Fibroblast of lung (primary cell): ENCODE measurements at regions not wholly inside any gene's neighbourhood (a gene's known extent, or its start where the extent isn't known, plus 50 kb on each side); places are given as distances from the start of the nearest gene placed in this dataset.

ENCODE experiments used
- DNase-seq, 2 donors: peaks; one replicate each; pipeline versions ENCODE4 v3.0.0 to v3.0.0-alpha.2; 2010; ENCODE audit warnings: low read depth in 2 of 2
- H2AFZ ChIP-seq: 2 replicates; pipeline ENCODE4 v1.5.1; 2012; ENCODE audit warnings: low read length, control low read depth, inconsistent platforms
- H3K27ac ChIP-seq: 2 replicates; pipeline ENCODE4 v1.5.1; 2011; ENCODE audit warnings: low read length, control low read depth; ENCODE audit not compliant: insufficient read depth
- H3K27me3 ChIP-seq: 2 replicates; pipeline ENCODE4 v1.5.1; 2011; ENCODE audit warnings: mild to moderate bottlenecking, low read length; ENCODE audit not compliant: control insufficient read depth, insufficient read depth
- H3K36me3 ChIP-seq: 2 replicates; pipeline ENCODE4 v1.5.1; 2011; ENCODE audit warnings: low read length; ENCODE audit not compliant: control insufficient read depth, insufficient read depth
- H3K4me1 ChIP-seq: 2 replicates; pipeline ENCODE4 v1.5.1; 2011; ENCODE audit warnings: low read length; ENCODE audit not compliant: control insufficient read depth, insufficient read depth; ENCODE audit errors: extremely low read depth
- H3K4me2 ChIP-seq: 2 replicates; pipeline ENCODE4 v1.5.1; 2011; ENCODE audit warnings: low read length, control low read depth; ENCODE audit not compliant: insufficient read depth; ENCODE audit errors: extremely low read depth
- H3K4me3 ChIP-seq, 4 experiments: fragments of 200-600 bp in 1 of 4; sonication (generic) in 1 of 4; replicated peaks in 1 of 4; 2 replicates each; pipeline ENCODE4 v1.5.1; 2011 to 2016; ENCODE audit warnings: low read length in 4 of 4, low read depth in 3 of 4, mild to moderate bottlenecking in 3 of 4, control low read depth in 2 of 4, inconsistent platforms in 1 of 4, mixed read lengths in 1 of 4; ENCODE audit not compliant: insufficient read depth in 1 of 4; ENCODE audit errors: control extremely low read depth in 1 of 4
- H3K79me2 ChIP-seq: 2 replicates; pipeline ENCODE4 v1.5.1; 2012; ENCODE audit warnings: mild to moderate bottlenecking, low read length, inconsistent platforms; ENCODE audit not compliant: control insufficient read depth, insufficient read depth
- H3K9ac ChIP-seq: 2 replicates; pipeline ENCODE4 v1.5.1; 2011; ENCODE audit warnings: mild to moderate bottlenecking, low read length, control low read depth; ENCODE audit not compliant: insufficient read depth
- H3K9me3 ChIP-seq: 2 replicates; pipeline ENCODE4 v1.5.1; 2012; ENCODE audit warnings: low read depth, low read length; ENCODE audit not compliant: control insufficient read depth, insufficient read depth
- H4K20me1 ChIP-seq: 2 replicates; pipeline ENCODE4 v1.5.1; 2011; ENCODE audit warnings: low read length; ENCODE audit not compliant: control insufficient read depth, insufficient read depth; ENCODE audit errors: extremely low read depth
- EZH2 ChIP-seq: IDR thresholded peaks from 2 replicates; pipeline ENCODE4 v1.5.1; 2012; ENCODE audit warnings: low read length, control low read depth, mild to moderate bottlenecking; ENCODE audit errors: missing control alignments
- TF ChIP-seq, protein P1 (sequence below), 2 donors: IDR thresholded peaks in 1 of 2; conservative IDR thresholded peaks in 1 of 2; 1 replicate in 1 of 2; 2 replicates in 1 of 2; pipeline ENCODE4 v1.5.1; 2011 to 2012; ENCODE audit warnings: low read length in 2 of 2, control low read depth in 1 of 2, inconsistent platforms in 1 of 2, low read depth in 1 of 2, mild to moderate bottlenecking in 1 of 2

DNA sequence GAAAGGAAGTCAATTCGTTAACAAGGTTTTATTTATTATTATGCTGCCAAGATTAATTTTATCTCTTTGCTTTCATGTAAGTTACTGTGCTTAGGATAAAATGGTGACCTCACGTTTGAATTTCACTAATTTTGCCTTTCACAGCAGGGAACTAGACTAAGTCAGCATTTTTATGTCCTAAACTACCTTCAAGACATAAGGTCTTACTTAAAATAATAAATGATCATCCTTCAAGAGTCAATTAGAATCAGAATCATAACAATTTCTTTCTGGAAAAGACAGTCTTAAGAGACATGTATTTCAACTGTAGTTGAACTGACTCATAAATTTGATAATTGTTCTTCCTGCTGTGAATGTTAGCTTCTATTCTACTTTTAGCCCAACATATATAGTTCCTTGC lies 893.8 kb downstream of the KCNJ2 start:
- no peaks in the 10 kb centered on the region for H3K9me3 ChIP-seq
- TF ChIP-seq, protein P1, sequence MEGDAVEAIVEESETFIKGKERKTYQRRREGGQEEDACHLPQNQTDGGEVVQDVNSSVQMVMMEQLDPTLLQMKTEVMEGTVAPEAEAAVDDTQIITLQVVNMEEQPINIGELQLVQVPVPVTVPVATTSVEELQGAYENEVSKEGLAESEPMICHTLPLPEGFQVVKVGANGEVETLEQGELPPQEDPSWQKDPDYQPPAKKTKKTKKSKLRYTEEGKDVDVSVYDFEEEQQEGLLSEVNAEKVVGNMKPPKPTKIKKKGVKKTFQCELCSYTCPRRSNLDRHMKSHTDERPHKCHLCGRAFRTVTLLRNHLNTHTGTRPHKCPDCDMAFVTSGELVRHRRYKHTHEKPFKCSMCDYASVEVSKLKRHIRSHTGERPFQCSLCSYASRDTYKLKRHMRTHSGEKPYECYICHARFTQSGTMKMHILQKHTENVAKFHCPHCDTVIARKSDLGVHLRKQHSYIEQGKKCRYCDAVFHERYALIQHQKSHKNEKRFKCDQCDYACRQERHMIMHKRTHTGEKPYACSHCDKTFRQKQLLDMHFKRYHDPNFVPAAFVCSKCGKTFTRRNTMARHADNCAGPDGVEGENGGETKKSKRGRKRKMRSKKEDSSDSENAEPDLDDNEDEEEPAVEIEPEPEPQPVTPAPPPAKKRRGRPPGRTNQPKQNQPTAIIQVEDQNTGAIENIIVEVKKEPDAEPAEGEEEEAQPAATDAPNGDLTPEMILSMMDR (conservative IDR thresholded peaks at IDR 0.05 in 1 of 2, IDR thresholded peaks at IDR 0.05 in 1 of 2; ENCODE audit: low read depth in 1 of 2, low read length in 2 of 2), result no peak
- TF ChIP-seq EZH2, result no peak
- no peak overlapping the region for H3K9ac ChIP-seq
- no peak overlapping the region for H3K27ac ChIP-seq
- H3K4me1 ChIP-seq, result no peaks in the 10 kb centered on the region
- no peak overlapping the region for H3K4me2 ChIP-seq
- DNase-seq, result no peak
- H3K27me3 ChIP-seq, result no peaks in the 10 kb centered on the region
- H2AFZ ChIP-seq, result no peak overlapping the region
- no peaks in the 10 kb centered on the region for H4K20me1 ChIP-seq
- no peaks in the 10 kb centered on the region for H3K36me3 ChIP-seq
- H3K4me3 ChIP-seq, result no peak overlapping the region
- H3K79me2 ChIP-seq, result no peaks in the 10 kb centered on the region

DNA sequence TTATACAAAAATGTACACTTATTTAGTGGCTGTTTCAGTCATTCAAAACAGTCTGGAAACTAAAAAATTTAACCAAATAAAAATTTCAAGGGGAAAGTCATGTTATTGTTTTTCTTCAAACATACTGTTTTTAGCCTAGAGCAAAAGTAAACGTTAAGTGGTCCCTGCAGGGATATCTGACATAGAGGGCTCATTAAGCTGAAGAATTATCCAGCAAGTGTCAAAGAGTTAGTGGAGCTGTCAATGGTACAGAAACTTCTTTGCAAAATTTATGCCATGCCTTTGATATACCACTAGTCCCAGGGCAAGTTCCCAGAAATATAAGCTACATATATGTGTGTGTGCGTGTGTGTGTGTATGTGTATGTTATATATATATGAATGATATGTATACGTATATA lies 894.2 kb downstream of the KCNJ2 start:
- no peak for DNase-seq
- TF ChIP-seq, protein P1 (conservative IDR thresholded peaks at IDR 0.05 in 1 of 2, IDR thresholded peaks at IDR 0.05 in 1 of 2; ENCODE audit: low read depth in 1 of 2, low read length in 2 of 2), result no peak
- no peak for TF ChIP-seq EZH2
- Histone ChIP-seq H2AFZ (no peak overlapping the region), H3K27me3 (no peaks in the 10 kb centered on the region), H3K27ac (no peak overlapping the region), H3K4me1 (no peaks in the 10 kb centered on the region), H3K9ac (no peak overlapping the region), H3K36me3 (no peaks in the 10 kb centered on the region), H3K4me2 (no peak overlapping the region), H4K20me1 (no peaks in the 10 kb centered on the region), H3K9me3 (no peaks in the 10 kb centered on the region), H3K4me3 (no peak overlapping the region), H3K79me2 (no peaks in the 10 kb centered on the region)

DNA sequence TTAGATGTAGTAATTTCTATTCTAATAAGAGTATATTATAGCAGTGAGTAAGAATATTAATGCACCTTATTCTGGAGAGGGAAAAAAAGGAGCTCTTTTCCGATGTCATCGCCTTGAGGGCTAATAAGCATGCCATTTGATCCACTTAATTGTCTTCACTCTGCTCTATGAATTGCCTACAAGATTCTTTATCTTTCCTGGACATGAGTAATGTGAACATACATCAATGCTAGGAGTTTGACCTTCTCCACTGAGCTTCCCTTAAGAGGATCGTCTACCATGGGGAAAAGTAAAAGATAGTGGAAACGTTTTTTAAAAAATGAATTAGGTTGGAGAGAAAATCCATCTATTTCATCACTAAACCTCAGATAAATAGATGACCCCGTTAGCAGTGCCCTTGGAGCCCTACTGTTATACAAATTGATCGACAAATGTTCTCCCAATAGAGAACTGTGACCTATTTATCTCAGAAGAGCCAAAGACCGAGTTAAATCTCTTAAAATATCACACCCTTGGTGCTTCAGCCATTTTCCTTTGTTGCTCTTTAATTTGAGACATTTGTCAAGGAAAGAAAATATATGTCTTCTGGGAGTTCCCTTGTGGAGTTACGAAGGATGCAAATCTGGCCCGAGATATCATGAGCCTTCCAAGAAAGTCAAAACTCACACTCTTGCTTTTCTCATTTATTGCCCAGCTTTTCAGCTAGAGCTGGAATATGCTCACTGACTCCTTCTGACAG lies 898.5 kb downstream of the KCNJ2 start:
- Histone ChIP-seq H3K27ac (no peak overlapping the region), H3K36me3 (no peaks in the 10 kb centered on the region), H3K79me2 (no peaks in the 10 kb centered on the region), H3K4me2 (no peak overlapping the region), H3K9ac (no peak overlapping the region), H3K9me3 (no peaks in the 10 kb centered on the region), H3K4me3 (no peak overlapping the region), H3K4me1 (no peaks in the 10 kb centered on the region), H2AFZ (no peak overlapping the region), H3K27me3 (no peaks in the 10 kb centered on the region), H4K20me1 (no peaks in the 10 kb centered on the region)
- TF ChIP-seq, protein P1 (conservative IDR thresholded peaks at IDR 0.05 in 1 of 2, IDR thresholded peaks at IDR 0.05 in 1 of 2; ENCODE audit: low read depth in 1 of 2, low read length in 2 of 2), result no peak
- TF ChIP-seq EZH2, result no peak
- no peak for DNase-seq
